Calu3 (cell line): ENCODE measurements at regions not wholly inside any gene's neighbourhood (a gene's known extent, or its start where the extent isn't known, plus 50 kb on each side); places are given as distances from the start of the nearest gene placed in this dataset.

Source experiments
- BruUV-seq: library from RNA; stranded (reverse); fragments of 400-500 nt; replicated peaks from 2 replicates; lab custom pipeline; 2021; lab: Mats Ljungman, UMichigan
- CTCF ChIA-PET: fragments of 300-600 bp; sonication (Branson Sonifier 250); formaldehyde crosslinking; loops from one replicate; lab custom pipeline; 2022; ENCODE audit warnings: antibody characterized with exemption; lab: Charles Lee
- DNase-seq: peaks from one replicate; pipeline ENCODE4 v3.0.0; 2022
- H3K27ac Mint-ChIP-seq: one replicate; pipeline ENCODE4 v1.8.0; 2022; ENCODE audit warnings: mixed read lengths; ENCODE audit not compliant: unreplicated experiment
- H3K27me3 Mint-ChIP-seq: one replicate; pipeline ENCODE4 v1.8.0; 2022; ENCODE audit warnings: mixed read lengths; ENCODE audit not compliant: unreplicated experiment
- H3K36me3 Mint-ChIP-seq: one replicate; pipeline ENCODE4 v1.8.0; 2022; ENCODE audit warnings: mild to moderate bottlenecking, moderate library complexity, mixed read lengths; ENCODE audit not compliant: insufficient read depth, unreplicated experiment
- H3K4me1 Mint-ChIP-seq: one replicate; pipeline ENCODE4 v1.8.0; 2022; ENCODE audit warnings: mild to moderate bottlenecking, low read depth, mixed read lengths; ENCODE audit not compliant: unreplicated experiment
- H3K4me3 Mint-ChIP-seq: one replicate; pipeline ENCODE4 v1.8.0; 2022; ENCODE audit warnings: mild to moderate bottlenecking, low read depth, moderate library complexity, mixed read lengths; ENCODE audit not compliant: unreplicated experiment
- H3K9me3 Mint-ChIP-seq: one replicate; pipeline ENCODE4 v1.8.0; 2022; ENCODE audit warnings: low read depth, mixed read lengths; ENCODE audit not compliant: unreplicated experiment
- intact Hi-C: fragments of 100-400 bp; cut with micrococcal nuclease; formaldehyde crosslinking; loops from one replicate; pipeline ENCODE4 v1.10.0; 2022; ENCODE audit not compliant: unreplicated experiment
- TF ChIP-seq, protein P1 (sequence below): fragments of 200-600 bp; IDR thresholded peaks from one replicate; pipeline ENCODE4 v1.8.0; 2022; ENCODE audit warnings: antibody characterized with exemption; ENCODE audit not compliant: unreplicated experiment

DNA sequence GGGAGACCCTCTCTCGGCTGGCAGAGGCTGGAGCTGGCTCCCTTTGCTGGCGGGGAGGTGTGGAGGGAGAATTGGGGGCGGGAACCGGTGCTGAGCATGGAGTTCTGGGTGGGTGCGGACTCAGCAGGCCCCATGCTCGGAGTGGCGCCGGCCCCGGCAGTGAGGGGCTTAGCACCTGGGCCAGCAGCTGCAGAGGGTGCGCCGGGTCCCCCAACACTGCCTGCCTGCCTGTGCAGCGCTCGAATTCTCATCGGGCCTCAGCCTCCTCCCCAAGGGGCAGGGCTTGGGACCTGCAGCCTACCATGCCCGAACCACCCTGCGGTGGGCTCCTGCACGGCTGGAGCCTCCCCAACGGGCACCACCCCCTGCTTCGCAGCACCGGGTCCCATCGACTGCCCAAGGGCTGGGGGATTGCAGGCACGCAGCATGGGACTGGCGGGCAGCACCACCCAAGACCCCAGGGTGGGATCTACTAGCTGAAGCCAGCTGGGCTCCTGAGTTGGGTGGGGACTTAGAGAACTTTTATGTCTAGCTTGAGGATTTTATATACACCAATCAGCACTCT lies 129.8 kb downstream of the LRRC30 start:
- CTCF ChIA-PET: no interaction called here
- Mint-ChIP-seq H3K27me3 (peaks cover 13% of the 10 kb centered on the region), H3K4me3 (no peak overlapping the region), H3K36me3 (no peaks in the 10 kb centered on the region), H3K27ac (no peak overlapping the region), H3K4me1 (no peaks in the 10 kb centered on the region), H3K9me3 (peaks cover 3% of the 10 kb centered on the region)
- intact Hi-C loops: no loop called here
- BruUV-seq: no TSS peak
- DNase-seq: no peak
- TF ChIP-seq, protein P1, sequence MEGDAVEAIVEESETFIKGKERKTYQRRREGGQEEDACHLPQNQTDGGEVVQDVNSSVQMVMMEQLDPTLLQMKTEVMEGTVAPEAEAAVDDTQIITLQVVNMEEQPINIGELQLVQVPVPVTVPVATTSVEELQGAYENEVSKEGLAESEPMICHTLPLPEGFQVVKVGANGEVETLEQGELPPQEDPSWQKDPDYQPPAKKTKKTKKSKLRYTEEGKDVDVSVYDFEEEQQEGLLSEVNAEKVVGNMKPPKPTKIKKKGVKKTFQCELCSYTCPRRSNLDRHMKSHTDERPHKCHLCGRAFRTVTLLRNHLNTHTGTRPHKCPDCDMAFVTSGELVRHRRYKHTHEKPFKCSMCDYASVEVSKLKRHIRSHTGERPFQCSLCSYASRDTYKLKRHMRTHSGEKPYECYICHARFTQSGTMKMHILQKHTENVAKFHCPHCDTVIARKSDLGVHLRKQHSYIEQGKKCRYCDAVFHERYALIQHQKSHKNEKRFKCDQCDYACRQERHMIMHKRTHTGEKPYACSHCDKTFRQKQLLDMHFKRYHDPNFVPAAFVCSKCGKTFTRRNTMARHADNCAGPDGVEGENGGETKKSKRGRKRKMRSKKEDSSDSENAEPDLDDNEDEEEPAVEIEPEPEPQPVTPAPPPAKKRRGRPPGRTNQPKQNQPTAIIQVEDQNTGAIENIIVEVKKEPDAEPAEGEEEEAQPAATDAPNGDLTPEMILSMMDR: no peak

DNA sequence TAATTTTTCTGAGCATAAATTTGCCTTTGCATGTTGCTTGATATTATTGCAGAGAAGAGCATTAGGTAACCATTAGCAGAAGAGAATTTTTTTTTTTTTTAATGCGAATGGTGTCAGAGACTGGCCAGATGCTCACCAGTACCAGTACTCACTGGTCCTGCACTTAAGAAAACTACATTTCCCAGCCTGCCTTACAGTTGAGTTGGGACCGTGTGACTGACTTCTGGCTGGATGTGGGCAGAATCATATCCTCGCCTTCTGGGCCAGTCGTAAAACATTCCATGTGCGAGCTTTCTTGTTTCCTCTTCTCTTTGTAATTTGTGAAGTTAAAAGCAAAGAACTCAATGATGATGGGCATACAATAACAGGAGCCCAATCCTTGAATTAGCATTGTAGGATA lies 132.4 kb downstream of the LRRC30 start:
- intact Hi-C loops: no loop called here
- no peaks in the 10 kb centered on the region for H3K36me3 Mint-ChIP-seq
- BruUV-seq: no TSS peak
- H3K4me3 Mint-ChIP-seq: no peak overlapping the region
- CTCF ChIA-PET: no interaction called here
- peaks cover 3% of the 10 kb centered on the region for H3K9me3 Mint-ChIP-seq
- TF ChIP-seq, protein P1: no peak
- H3K27me3 Mint-ChIP-seq: peaks cover 21% of the 10 kb centered on the region
- no peak for DNase-seq
- H3K4me1 Mint-ChIP-seq: no peaks in the 10 kb centered on the region
- no peak overlapping the region for H3K27ac Mint-ChIP-seq

DNA sequence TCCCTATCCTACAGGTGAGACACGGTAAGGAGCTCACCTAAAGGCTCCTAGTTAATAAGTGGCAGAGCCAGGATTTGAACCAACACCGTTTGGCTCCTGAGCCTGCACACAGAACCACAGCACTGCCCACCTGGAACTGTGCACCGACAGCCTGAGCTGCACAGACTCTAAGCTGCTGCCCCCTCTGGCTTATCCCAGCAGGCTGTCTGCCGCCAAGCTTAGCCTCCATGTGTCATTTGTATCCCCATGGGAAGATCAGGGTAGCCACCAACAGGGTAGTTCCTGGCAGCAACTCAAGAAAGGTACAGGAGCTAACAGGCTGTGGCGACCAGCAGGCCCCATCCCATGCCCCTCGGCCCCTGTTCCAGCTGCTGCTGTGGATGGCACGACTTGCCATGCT lies 135.7 kb downstream of the LRRC30 start:
- CTCF ChIA-PET: interaction anchor here (1.2 kb wide), 1 partner anchor 122 kb away, joined by 3 read pairs; no protein-coding TSS in a partner anchor
- no peaks in the 10 kb centered on the region for H3K4me1 Mint-ChIP-seq
- H3K27me3 Mint-ChIP-seq: peaks cover 7% of the 10 kb centered on the region
- no peak overlapping the region for H3K4me3 Mint-ChIP-seq
- no peak for DNase-seq
- H3K36me3 Mint-ChIP-seq: no peaks in the 10 kb centered on the region
- H3K27ac Mint-ChIP-seq: no peak overlapping the region
- TF ChIP-seq, protein P1: no peak
- no peaks in the 10 kb centered on the region for H3K9me3 Mint-ChIP-seq
- BruUV-seq: no TSS peak
- intact Hi-C loops: no loop called here

DNA sequence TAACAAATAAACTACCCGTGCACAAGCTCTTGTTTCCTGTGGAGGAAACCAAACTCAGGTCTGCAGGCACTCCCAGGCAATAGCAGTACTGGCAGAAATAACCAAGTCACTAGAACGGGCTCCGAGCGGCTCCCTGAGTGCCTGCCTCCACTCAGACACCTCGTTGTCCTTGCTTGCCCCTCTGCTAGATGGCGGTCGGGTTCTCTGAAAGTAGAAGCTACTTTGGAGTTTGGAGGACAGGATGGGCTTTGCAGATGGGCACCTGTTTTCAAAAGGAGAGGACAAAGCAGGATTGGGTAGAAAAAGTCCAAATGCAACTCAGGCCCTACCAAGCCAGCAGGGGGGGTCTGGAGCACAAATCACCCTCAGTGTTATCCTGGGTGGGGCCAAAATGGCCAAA lies 136.4 kb downstream of the LRRC30 start:
- no peak for DNase-seq
- no peaks in the 10 kb centered on the region for H3K9me3 Mint-ChIP-seq
- no peaks in the 10 kb centered on the region for H3K4me1 Mint-ChIP-seq
- TF ChIP-seq, protein P1: no peak
- intact Hi-C loops: no loop called here
- CTCF ChIA-PET: interaction anchor here (1.2 kb wide), 1 partner anchor 122 kb away, joined by 3 read pairs; no protein-coding TSS in a partner anchor
- H3K27me3 Mint-ChIP-seq: peaks cover 7% of the 10 kb centered on the region
- BruUV-seq: no TSS peak
- no peaks in the 10 kb centered on the region for H3K36me3 Mint-ChIP-seq
- no peak overlapping the region for H3K4me3 Mint-ChIP-seq
- H3K27ac Mint-ChIP-seq: no peak overlapping the region
